ENCODE measurements at regions not wholly inside any gene's neighbourhood (a gene's known extent, or its start where the extent isn't known, plus 50 kb on each side); places are given as distances from the start of the nearest gene placed in this dataset.

DNA sequence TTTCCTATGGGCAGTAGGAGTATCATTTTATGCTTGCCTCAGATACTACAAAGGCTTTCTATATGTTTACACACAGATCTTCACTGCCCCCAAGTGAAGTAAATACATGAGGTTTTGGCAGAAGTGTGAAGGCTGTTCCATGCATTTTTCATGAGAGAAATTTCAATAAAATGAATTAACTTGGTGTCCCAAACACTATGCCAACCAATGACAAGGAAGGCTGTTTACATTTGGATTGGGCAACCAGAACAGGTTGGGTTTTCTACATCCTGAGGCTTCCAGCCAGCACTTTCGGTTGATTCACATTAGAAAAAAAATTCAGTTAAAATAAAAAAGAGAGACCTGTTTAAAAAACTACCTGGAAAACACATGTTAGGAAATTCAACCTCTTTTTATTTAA is 625.4 kb downstream of the KCNJ2 start:
- Histone ChIP-seq H3K9ac (ENCODE audit: low read depth, low read length) (no peak overlapping the region), H3K4me3 (ENCODE audit: low read length) (no peak overlapping the region), H3K4me1 (ENCODE audit: insufficient read depth, low read length) (peaks cover 6% of the 10 kb centered on the region; the same call in 1 of the 2 replicates), H3K9me3 (ENCODE audit: insufficient read depth, low read depth, low read length) (no peaks in the 10 kb centered on the region), H3K27ac (ENCODE audit: low read length) (no peak overlapping the region), H3K27me3 (ENCODE audit: insufficient read depth, low read length) (no peaks in the 10 kb centered on the region), H3K36me3 (ENCODE audit: insufficient read depth, low read depth, low read length) (no peaks in the 10 kb centered on the region)

DNA sequence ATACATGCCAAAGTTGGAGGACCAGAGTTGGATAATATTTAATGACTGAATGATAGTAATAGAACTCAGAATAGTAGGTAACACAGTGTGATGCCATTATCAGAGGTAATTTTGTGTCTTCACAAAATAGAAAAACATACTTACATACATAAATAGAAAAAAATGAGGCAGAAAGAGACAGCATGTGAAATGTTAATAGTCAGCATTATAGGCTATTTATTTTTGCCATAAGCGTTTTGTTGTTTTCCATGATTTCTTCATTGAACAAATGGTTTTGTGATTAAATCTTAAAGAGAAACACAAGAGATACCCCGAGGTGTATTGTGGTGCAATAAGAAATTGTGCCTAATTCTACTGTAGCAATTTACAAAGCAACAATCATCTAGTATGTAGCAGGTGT is 626.3 kb downstream of the KCNJ2 start:
- H3K4me1 ChIP-seq (ENCODE audit: insufficient read depth, low read length), result peaks cover 6% of the 10 kb centered on the region; the same call in 1 of the 2 replicates
- no peaks in the 10 kb centered on the region for H3K36me3 ChIP-seq (ENCODE audit: insufficient read depth, low read depth, low read length)
- H3K27ac ChIP-seq (ENCODE audit: low read length), result no peak overlapping the region
- H3K9me3 ChIP-seq (ENCODE audit: insufficient read depth, low read depth, low read length), result no peaks in the 10 kb centered on the region
- H3K9ac ChIP-seq (ENCODE audit: low read depth, low read length), result no peak overlapping the region
- no peak overlapping the region for H3K4me3 ChIP-seq (ENCODE audit: low read length)
- no peaks in the 10 kb centered on the region for H3K27me3 ChIP-seq (ENCODE audit: insufficient read depth, low read length)

DNA sequence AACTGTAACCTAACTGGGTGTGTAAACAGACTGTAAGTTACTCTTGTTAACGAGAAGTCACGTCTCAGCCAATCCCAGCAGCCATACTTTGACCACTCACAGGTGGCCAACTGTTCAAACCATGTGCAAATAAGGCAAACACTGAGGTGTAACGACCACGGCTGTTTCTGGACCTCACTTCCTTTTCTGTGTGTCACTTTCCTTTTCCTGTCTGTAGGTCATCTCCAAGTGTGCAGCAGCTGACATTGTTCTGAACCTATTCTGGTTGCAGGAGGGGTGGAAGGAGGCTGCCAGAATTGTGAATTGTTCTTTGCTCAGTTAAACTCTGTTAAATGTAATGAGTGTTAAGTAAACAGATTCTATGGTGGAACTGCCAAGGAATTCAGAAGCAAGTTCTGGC is 627.4 kb downstream of the KCNJ2 start:
- Histone ChIP-seq H3K27me3 (ENCODE audit: insufficient read depth, low read length) (no peaks in the 10 kb centered on the region), H3K9ac (ENCODE audit: low read depth, low read length) (no peak overlapping the region), H3K36me3 (ENCODE audit: insufficient read depth, low read depth, low read length) (no peaks in the 10 kb centered on the region), H3K9me3 (ENCODE audit: insufficient read depth, low read depth, low read length) (no peaks in the 10 kb centered on the region), H3K4me1 (ENCODE audit: insufficient read depth, low read length) (peaks cover 5% of the 10 kb centered on the region; the same call in 1 of the 2 replicates), H3K27ac (ENCODE audit: low read length) (no peak overlapping the region), H3K4me3 (ENCODE audit: low read length) (no peak overlapping the region)

GRCh38 chr17:70797166-70797565 is 627.8 kb downstream of the KCNJ2 start:
- Histone ChIP-seq H3K27ac (ENCODE audit: low read length) (no peak overlapping the region), H3K36me3 (ENCODE audit: insufficient read depth, low read depth, low read length) (no peaks in the 10 kb centered on the region), H3K4me3 (ENCODE audit: low read length) (no peak overlapping the region), H3K27me3 (ENCODE audit: insufficient read depth, low read length) (no peaks in the 10 kb centered on the region), H3K9me3 (ENCODE audit: insufficient read depth, low read depth, low read length) (no peaks in the 10 kb centered on the region), H3K9ac (ENCODE audit: low read depth, low read length) (no peak overlapping the region), H3K4me1 (ENCODE audit: insufficient read depth, low read length) (peaks cover under 1% of the 10 kb centered on the region; the same call in 1 of the 2 replicates)

- Histone ChIP-seq H3K36me3 (ENCODE audit: insufficient read depth, low read depth, low read length) (no peaks in the 10 kb centered on the region), H3K9me3 (ENCODE audit: insufficient read depth, low read depth, low read length) (no peaks in the 10 kb centered on the region), H3K9ac (ENCODE audit: low read depth, low read length) (no peak overlapping the region), H3K4me1 (ENCODE audit: insufficient read depth, low read length) (no peaks in the 10 kb centered on the region), H3K27me3 (ENCODE audit: insufficient read depth, low read length) (no peaks in the 10 kb centered on the region), H3K4me3 (ENCODE audit: low read length) (no peak overlapping the region), H3K27ac (ENCODE audit: low read length) (no peak overlapping the region)
Observed at GRCh38 chr17:70804161-70804560, 634.8 kb downstream of the KCNJ2 start.

- no peaks in the 10 kb centered on the region for H3K36me3 ChIP-seq (ENCODE audit: insufficient read depth, low read depth, low read length)
- H3K9me3 ChIP-seq (ENCODE audit: insufficient read depth, low read depth, low read length), result no peaks in the 10 kb centered on the region
- no peak overlapping the region for H3K9ac ChIP-seq (ENCODE audit: low read depth, low read length)
- no peaks in the 10 kb centered on the region for H3K27me3 ChIP-seq (ENCODE audit: insufficient read depth, low read length)
- H3K4me3 ChIP-seq (ENCODE audit: low read length), result no peak overlapping the region
- H3K4me1 ChIP-seq (ENCODE audit: insufficient read depth, low read length), result no peaks in the 10 kb centered on the region
- H3K27ac ChIP-seq (ENCODE audit: low read length), result no peak overlapping the region
Observed at GRCh38 chr17:70808596-70808995, 639.3 kb downstream of the KCNJ2 start.

DNA sequence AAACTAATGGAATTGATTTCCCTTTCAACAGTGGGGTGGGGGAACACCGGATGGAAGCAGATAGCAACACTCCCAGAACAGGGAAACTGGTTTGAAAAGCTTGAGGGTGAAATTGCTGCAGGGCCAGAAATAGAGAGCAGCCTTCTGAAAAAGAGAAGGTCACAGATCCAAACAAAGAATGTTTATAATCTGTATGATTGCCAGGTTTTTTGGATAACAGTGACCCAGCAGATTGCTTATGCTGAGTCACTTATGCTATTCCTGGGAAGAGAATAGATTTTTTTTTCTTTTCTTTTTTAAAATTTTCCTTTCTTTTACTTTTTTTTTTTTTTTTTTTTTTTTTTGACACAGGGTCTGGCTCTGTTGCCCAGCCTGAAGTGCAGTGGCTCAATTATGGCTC is 641.3 kb downstream of the KCNJ2 start:
- no peak overlapping the region for H3K9ac ChIP-seq (ENCODE audit: low read depth, low read length)
- no peaks in the 10 kb centered on the region for H3K36me3 ChIP-seq (ENCODE audit: insufficient read depth, low read depth, low read length)
- no peaks in the 10 kb centered on the region for H3K27me3 ChIP-seq (ENCODE audit: insufficient read depth, low read length)
- H3K9me3 ChIP-seq (ENCODE audit: insufficient read depth, low read depth, low read length), result no peaks in the 10 kb centered on the region
- no peak overlapping the region for H3K4me3 ChIP-seq (ENCODE audit: low read length)
- no peaks in the 10 kb centered on the region for H3K4me1 ChIP-seq (ENCODE audit: insufficient read depth, low read length)
- no peak overlapping the region for H3K27ac ChIP-seq (ENCODE audit: low read length)

DNA sequence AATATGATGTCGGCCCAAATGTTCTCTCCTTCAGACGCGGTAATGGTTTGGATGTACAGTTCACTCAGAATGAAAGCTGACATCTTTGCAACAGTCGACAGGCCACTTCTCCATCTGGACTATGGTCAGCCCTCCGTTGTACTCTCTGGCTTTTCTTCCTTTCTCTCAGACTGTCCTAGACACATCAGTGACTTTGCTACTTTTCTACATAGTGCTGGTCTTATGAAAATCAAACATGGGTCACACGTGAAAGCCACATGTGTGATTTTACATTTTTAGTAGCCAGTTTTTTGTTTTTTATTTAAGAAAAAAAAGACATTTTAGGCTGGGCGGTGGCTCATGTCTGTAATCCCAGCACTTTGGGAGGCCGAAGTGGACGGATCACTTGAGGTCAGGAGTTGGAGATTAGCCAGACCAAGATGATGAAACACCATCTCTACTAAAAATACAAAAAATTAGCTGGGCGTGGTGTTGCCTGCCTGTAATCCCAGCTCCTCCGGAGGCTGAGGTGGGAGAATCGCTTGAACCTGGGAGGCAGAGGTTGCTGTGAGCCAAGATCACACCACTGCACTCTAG is 644.1 kb downstream of the KCNJ2 start:
- Histone ChIP-seq H3K36me3 (ENCODE audit: insufficient read depth, low read depth, low read length) (no peaks in the 10 kb centered on the region), H3K9ac (ENCODE audit: low read depth, low read length) (no peak overlapping the region), H3K4me1 (ENCODE audit: insufficient read depth, low read length) (no peaks in the 10 kb centered on the region), H3K27ac (ENCODE audit: low read length) (no peak overlapping the region), H3K9me3 (ENCODE audit: insufficient read depth, low read depth, low read length) (no peaks in the 10 kb centered on the region), H3K27me3 (ENCODE audit: insufficient read depth, low read length) (no peaks in the 10 kb centered on the region), H3K4me3 (ENCODE audit: low read length) (no peak overlapping the region)

GRCh38 chr17:70819183-70819582 is 649.9 kb downstream of the KCNJ2 start:
- Histone ChIP-seq H3K36me3 (ENCODE audit: insufficient read depth, low read depth, low read length) (no peaks in the 10 kb centered on the region), H3K27ac (ENCODE audit: low read length) (no peak overlapping the region), H3K9ac (ENCODE audit: low read depth, low read length) (no peak overlapping the region), H3K9me3 (ENCODE audit: insufficient read depth, low read depth, low read length) (no peaks in the 10 kb centered on the region), H3K4me1 (ENCODE audit: insufficient read depth, low read length) (no peaks in the 10 kb centered on the region), H3K4me3 (ENCODE audit: low read length) (no peak overlapping the region), H3K27me3 (ENCODE audit: insufficient read depth, low read length) (no peaks in the 10 kb centered on the region)

- no peaks in the 10 kb centered on the region for H3K4me1 ChIP-seq (ENCODE audit: insufficient read depth, low read length)
- no peaks in the 10 kb centered on the region for H3K27me3 ChIP-seq (ENCODE audit: insufficient read depth, low read length)
- no peak overlapping the region for H3K27ac ChIP-seq (ENCODE audit: low read length)
- H3K4me3 ChIP-seq (ENCODE audit: low read length), result no peak overlapping the region
- no peaks in the 10 kb centered on the region for H3K36me3 ChIP-seq (ENCODE audit: insufficient read depth, low read depth, low read length)
- no peak overlapping the region for H3K9ac ChIP-seq (ENCODE audit: low read depth, low read length)
- no peaks in the 10 kb centered on the region for H3K9me3 ChIP-seq (ENCODE audit: insufficient read depth, low read depth, low read length)
Observed at GRCh38 chr17:70820276-70820675, 650.9 kb downstream of the KCNJ2 start.

DNA sequence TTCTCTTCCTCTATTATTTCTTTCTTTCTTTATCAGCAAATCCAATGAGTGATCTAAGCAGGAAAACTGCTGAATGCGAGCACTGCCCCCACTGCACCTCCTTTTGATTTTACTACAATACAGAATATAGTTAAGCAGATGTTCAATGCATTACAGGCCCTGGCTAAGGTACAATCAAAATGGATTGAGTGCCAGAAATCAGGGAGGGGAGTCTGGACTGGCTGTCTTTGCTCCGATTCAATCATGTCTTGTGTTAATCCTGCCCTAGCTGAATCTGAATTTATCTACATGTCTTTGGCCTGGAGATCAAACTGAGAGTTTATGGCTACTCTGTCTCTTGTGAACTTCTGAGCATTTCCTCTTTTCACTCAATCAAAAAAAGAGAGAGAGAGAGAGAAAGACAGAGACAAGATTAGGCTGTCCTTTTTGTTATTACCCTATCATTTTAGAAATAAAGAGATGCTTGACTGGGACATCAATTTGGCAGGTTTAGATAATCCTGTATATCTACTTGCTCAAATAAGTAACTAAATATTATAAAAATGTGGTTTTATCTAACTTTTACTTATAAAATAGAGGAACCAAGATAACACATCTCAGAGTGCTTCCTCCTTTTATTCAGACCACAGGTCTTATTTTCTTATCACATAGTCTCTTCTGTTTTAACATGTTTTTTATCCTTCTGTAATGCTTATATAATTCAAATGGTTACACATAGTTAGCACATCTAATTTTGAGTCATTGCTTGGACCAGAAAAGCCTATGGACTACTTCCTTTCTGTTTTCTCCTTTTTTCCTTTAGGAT is 656.2 kb downstream of the KCNJ2 start:
- no peak overlapping the region for H3K27ac ChIP-seq (ENCODE audit: low read length)
- H3K36me3 ChIP-seq (ENCODE audit: insufficient read depth, low read depth, low read length), result no peaks in the 10 kb centered on the region
- H3K27me3 ChIP-seq (ENCODE audit: insufficient read depth, low read length), result no peaks in the 10 kb centered on the region
- no peaks in the 10 kb centered on the region for H3K9me3 ChIP-seq (ENCODE audit: insufficient read depth, low read depth, low read length)
- H3K9ac ChIP-seq (ENCODE audit: low read depth, low read length), result no peak overlapping the region
- no peaks in the 10 kb centered on the region for H3K4me1 ChIP-seq (ENCODE audit: insufficient read depth, low read length)
- no peak overlapping the region for H3K4me3 ChIP-seq (ENCODE audit: low read length)

DNA sequence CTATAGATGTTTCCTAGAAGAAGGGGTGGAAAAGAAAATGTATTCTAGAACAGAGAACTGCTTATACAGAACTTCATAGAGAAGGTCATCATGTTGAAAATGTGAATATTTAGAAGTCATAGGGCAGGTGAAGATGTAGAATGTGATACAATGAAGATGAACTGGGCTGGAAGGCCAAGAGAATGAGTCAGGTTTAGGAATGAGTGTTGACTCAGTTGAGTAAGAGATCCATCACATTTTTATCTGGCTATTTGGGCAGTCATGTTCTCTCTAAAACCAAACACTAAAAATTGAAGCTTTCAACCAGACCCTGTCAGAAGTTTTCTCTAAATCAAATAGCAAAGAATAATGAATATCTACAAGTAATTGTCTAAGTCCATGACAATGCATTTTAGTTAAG is 660.5 kb downstream of the KCNJ2 start:
- H3K4me1 ChIP-seq (ENCODE audit: insufficient read depth, low read length), result no peaks in the 10 kb centered on the region
- no peaks in the 10 kb centered on the region for H3K27me3 ChIP-seq (ENCODE audit: insufficient read depth, low read length)
- no peak overlapping the region for H3K4me3 ChIP-seq (ENCODE audit: low read length)
- no peak overlapping the region for H3K27ac ChIP-seq (ENCODE audit: low read length)
- H3K9ac ChIP-seq (ENCODE audit: low read depth, low read length), result no peak overlapping the region
- no peaks in the 10 kb centered on the region for H3K9me3 ChIP-seq (ENCODE audit: insufficient read depth, low read depth, low read length)
- no peaks in the 10 kb centered on the region for H3K36me3 ChIP-seq (ENCODE audit: insufficient read depth, low read depth, low read length)

All from iPS-20b (cell line).